KMS-11 (cell line): ENCODE measurements at regions not wholly inside any gene's neighbourhood (a gene's known extent, or its start where the extent isn't known, plus 50 kb on each side); places are given as distances from the start of the nearest gene placed in this dataset.

Experiments
- H2AFZ ChIP-seq: fragments of 200-600 bp; sonication (generic); 2 replicates; pipeline ENCODE4 v1.6.1; 2016; ENCODE audit warnings: antibody characterized with exemption, mixed run types, low read depth
- H3K27ac ChIP-seq: fragments of 200-600 bp; sonication (generic); 2 replicates; pipeline ENCODE4 v1.6.1; 2016; ENCODE audit warnings: mild to moderate bottlenecking, mixed run types
- H3K27me3 ChIP-seq: fragments of 200-600 bp; sonication (generic); 2 replicates; pipeline ENCODE4 v1.6.1; 2017; ENCODE audit warnings: mild to moderate bottlenecking, low read depth, mixed run types, moderate library complexity; ENCODE audit not compliant: insufficient read depth
- H3K36me3 ChIP-seq: fragments of 200-600 bp; sonication (generic); 2 replicates; pipeline ENCODE4 v1.6.1; 2017; ENCODE audit warnings: mild to moderate bottlenecking, mixed run types; ENCODE audit not compliant: insufficient read depth
- H3K4me1 ChIP-seq: fragments of 200-600 bp; sonication (generic); 2 replicates; pipeline ENCODE4 v1.6.1; 2016; ENCODE audit warnings: mild to moderate bottlenecking, low read depth, mixed run types; ENCODE audit not compliant: poor library complexity, severe bottlenecking
- H3K4me2 ChIP-seq: fragments of 200-600 bp; sonication (generic); 2 replicates; pipeline ENCODE4 v1.7.0; 2016; ENCODE audit warnings: mild to moderate bottlenecking, mixed run types
- H3K4me3 ChIP-seq: fragments of 200-600 bp; sonication (generic); IDR thresholded peaks from 2 replicates; pipeline ENCODE4 v1.6.1; 2017; ENCODE audit warnings: low read depth, low read length, mixed read lengths; ENCODE audit not compliant: insufficient read depth
- H3K79me2 ChIP-seq: fragments of 200-600 bp; sonication (generic); 2 replicates; pipeline ENCODE4 v1.6.1; 2016; ENCODE audit warnings: low read depth, mixed run types; ENCODE audit not compliant: insufficient read depth
- H3K9ac ChIP-seq: fragments of 200-600 bp; sonication (generic); 2 replicates; pipeline ENCODE4 v1.6.1; 2016; ENCODE audit warnings: mild to moderate bottlenecking, mixed run types
- H4K20me1 ChIP-seq: fragments of 200-600 bp; sonication (generic); 2 replicates; pipeline ENCODE4 v1.6.1; 2016; ENCODE audit warnings: mild to moderate bottlenecking, mixed run types; ENCODE audit not compliant: insufficient read depth
- TF ChIP-seq, protein P1 (sequence below): fragments of 200-600 bp; sonication (generic); conservative IDR thresholded peaks from 2 replicates; pipeline ENCODE4 v1.6.1; 2017; ENCODE audit warnings: low read depth, mild to moderate bottlenecking, antibody characterized with exemption, low read length, moderate library complexity, mixed read lengths

GRCh38 chr13:44112700-44113329 lies 233.1 kb downstream of the LACC1 start:
- Histone ChIP-seq H3K27me3 (no peaks in the 10 kb centered on the region), H3K4me1 (no peaks in the 10 kb centered on the region), H3K4me3 (no peak overlapping the region), H3K79me2 (no peaks in the 10 kb centered on the region), H3K36me3 (no peaks in the 10 kb centered on the region), H3K9ac (no peak overlapping the region), H3K27ac (no peak overlapping the region), H4K20me1 (no peaks in the 10 kb centered on the region), H3K4me2 (no peak overlapping the region), H2AFZ (no peak overlapping the region)
- TF ChIP-seq, protein P1, sequence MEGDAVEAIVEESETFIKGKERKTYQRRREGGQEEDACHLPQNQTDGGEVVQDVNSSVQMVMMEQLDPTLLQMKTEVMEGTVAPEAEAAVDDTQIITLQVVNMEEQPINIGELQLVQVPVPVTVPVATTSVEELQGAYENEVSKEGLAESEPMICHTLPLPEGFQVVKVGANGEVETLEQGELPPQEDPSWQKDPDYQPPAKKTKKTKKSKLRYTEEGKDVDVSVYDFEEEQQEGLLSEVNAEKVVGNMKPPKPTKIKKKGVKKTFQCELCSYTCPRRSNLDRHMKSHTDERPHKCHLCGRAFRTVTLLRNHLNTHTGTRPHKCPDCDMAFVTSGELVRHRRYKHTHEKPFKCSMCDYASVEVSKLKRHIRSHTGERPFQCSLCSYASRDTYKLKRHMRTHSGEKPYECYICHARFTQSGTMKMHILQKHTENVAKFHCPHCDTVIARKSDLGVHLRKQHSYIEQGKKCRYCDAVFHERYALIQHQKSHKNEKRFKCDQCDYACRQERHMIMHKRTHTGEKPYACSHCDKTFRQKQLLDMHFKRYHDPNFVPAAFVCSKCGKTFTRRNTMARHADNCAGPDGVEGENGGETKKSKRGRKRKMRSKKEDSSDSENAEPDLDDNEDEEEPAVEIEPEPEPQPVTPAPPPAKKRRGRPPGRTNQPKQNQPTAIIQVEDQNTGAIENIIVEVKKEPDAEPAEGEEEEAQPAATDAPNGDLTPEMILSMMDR = no peak

DNA sequence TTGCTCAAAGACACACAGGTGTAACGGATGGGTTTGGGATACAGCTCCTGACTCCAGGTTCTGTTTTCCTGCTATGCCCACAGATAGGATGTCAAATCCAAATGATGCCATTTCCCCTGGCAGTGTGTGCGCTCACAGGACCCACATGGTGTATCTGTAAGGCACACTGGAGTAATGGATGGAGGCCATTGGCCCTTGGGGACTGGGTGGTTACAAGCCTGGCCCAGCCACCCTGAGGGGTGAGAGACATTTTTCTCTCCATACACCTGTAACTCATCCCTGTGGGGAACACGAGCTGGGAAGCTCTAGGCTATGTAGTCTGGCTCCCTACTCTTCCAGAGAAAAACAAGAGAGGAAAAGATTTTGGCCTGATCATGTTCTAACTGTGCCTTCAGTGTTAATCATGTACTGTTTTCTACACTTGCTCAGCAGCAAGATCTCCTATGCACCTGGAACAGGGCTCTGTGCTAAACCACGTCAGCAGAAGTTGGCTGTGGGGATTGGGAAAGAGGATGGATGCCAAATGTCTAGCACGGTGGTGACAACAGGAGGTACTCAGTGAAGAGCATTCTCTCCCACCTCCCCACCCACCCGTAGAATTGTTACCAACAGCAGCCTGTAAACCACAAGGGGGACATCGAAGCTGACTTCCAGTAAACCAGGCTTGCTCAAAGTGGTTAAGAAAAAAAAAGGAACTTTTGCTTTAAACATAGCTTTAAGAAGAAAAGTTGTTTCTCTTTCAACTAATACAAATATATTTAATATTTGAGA lies 237.0 kb downstream of the LACC1 start:
- TF ChIP-seq, protein P1 = no peak
- Histone ChIP-seq H3K79me2 (no peaks in the 10 kb centered on the region), H3K36me3 (no peaks in the 10 kb centered on the region), H3K27ac (no peak overlapping the region), H3K4me2 (no peak overlapping the region), H3K9ac (no peak overlapping the region), H2AFZ (no peak overlapping the region), H3K4me1 (no peaks in the 10 kb centered on the region), H3K27me3 (no peaks in the 10 kb centered on the region), H3K4me3 (no peak overlapping the region), H4K20me1 (no peaks in the 10 kb centered on the region)

DNA sequence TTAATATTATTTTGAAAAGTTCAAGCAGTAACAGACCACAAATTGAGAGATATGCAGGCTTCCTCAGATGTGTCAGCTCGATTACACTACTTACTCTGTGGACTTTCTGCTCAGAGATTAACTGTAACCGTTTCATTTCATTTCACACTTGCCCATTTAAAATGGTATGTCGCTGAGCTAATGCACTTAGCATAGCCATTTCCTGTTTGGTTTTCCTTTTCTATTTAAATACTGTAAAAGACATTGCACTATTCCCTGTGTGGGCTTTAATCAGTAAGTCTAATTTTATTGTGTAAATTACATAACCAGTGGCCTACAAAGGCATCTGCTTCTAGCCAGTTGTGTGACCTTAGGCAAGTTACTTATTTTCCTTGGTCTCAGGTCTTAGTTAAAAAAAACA lies 237.6 kb downstream of the LACC1 start:
- H3K9ac ChIP-seq = no peak overlapping the region
- H3K4me2 ChIP-seq = no peak overlapping the region
- H3K36me3 ChIP-seq = no peaks in the 10 kb centered on the region
- no peaks in the 10 kb centered on the region for H3K4me1 ChIP-seq
- H4K20me1 ChIP-seq = no peaks in the 10 kb centered on the region
- H3K27me3 ChIP-seq = no peaks in the 10 kb centered on the region
- no peak overlapping the region for H3K27ac ChIP-seq
- no peaks in the 10 kb centered on the region for H3K79me2 ChIP-seq
- H2AFZ ChIP-seq = no peak overlapping the region
- TF ChIP-seq, protein P1 = no peak
- H3K4me3 ChIP-seq = no peak overlapping the region

GRCh38 chr13:44117816-44118215 lies 238.1 kb downstream of the LACC1 start:
- no peak overlapping the region for H3K27ac ChIP-seq

More at GRCh38 chr13:44117816-44118215, 238.1 kb downstream of the LACC1 start:
- Histone ChIP-seq H3K79me2 (no peaks in the 10 kb centered on the region), H3K27me3 (no peaks in the 10 kb centered on the region), H4K20me1 (no peaks in the 10 kb centered on the region), H3K36me3 (no peaks in the 10 kb centered on the region), H3K4me1 (no peaks in the 10 kb centered on the region), H3K9ac (no peak overlapping the region), H2AFZ (no peak overlapping the region), H3K4me3 (no peak overlapping the region), H3K4me2 (no peak overlapping the region)
- TF ChIP-seq, protein P1 = no peak
